ENCODE measurements at regions not wholly inside any gene's neighbourhood (a gene's known extent, or its start where the extent isn't known, plus 50 kb on each side); places are given as distances from the start of the nearest gene placed in this dataset.

DNA sequence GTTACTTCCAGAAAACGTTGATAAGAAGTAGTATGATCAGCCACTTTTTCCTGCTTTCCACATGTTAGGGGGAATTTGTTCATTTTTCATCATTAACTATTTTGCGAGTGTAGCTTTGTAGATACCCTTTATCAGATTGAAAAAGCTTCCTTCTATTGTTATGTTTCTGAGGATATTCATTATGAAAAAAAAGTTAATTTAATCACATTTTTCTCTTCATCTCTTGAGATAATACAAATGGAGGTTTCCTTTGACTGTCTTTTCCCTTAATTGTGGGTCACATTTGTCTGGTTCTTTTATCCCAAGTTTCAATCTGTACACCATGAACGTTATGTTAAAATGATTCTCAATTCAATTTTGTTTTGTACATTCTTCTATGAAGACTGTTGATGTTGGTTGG is 875.7 kb downstream of the SLC6A15 start:
- TF ChIP-seq POLR2AphosphoS5 (IDR thresholded peaks at IDR 0.05; ENCODE audit: low read depth, low read length) (no peak), TAF1 (IDR thresholded peaks at IDR 0.05; ENCODE audit: borderline replicate concordance, insufficient read depth, low read length) (no peak), SIN3A (IDR thresholded peaks at IDR 0.05; ENCODE audit: borderline replicate concordance, insufficient read depth, low read length) (no peak)
- TF ChIP-seq, protein P1, sequence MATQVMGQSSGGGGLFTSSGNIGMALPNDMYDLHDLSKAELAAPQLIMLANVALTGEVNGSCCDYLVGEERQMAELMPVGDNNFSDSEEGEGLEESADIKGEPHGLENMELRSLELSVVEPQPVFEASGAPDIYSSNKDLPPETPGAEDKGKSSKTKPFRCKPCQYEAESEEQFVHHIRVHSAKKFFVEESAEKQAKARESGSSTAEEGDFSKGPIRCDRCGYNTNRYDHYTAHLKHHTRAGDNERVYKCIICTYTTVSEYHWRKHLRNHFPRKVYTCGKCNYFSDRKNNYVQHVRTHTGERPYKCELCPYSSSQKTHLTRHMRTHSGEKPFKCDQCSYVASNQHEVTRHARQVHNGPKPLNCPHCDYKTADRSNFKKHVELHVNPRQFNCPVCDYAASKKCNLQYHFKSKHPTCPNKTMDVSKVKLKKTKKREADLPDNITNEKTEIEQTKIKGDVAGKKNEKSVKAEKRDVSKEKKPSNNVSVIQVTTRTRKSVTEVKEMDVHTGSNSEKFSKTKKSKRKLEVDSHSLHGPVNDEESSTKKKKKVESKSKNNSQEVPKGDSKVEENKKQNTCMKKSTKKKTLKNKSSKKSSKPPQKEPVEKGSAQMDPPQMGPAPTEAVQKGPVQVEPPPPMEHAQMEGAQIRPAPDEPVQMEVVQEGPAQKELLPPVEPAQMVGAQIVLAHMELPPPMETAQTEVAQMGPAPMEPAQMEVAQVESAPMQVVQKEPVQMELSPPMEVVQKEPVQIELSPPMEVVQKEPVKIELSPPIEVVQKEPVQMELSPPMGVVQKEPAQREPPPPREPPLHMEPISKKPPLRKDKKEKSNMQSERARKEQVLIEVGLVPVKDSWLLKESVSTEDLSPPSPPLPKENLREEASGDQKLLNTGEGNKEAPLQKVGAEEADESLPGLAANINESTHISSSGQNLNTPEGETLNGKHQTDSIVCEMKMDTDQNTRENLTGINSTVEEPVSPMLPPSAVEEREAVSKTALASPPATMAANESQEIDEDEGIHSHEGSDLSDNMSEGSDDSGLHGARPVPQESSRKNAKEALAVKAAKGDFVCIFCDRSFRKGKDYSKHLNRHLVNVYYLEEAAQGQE (IDR thresholded peaks at IDR 0.05; ENCODE audit: insufficient read depth in 1 of 2, low read depth in 2 of 2, low read length in 2 of 2) = no peak

Data from PFSK-1 (cell line).